T1000 (cell line): ENCODE measurements at regions not wholly inside any gene's neighbourhood (a gene's known extent, or its start where the extent isn't known, plus 50 kb on each side); places are given as distances from the start of the nearest gene placed in this dataset.
"Not testable (repeated sequence)": the region's sequence is repeated elsewhere in the genome, so short reads cannot be mapped to it uniquely, and the experiment has no call there.

Experiments
- DNase-seq: peaks from one replicate; lab custom pipeline; 2025; ENCODE audit warnings: mixed read lengths; lab: John Stamatoyannopoulos, UW

DNA sequence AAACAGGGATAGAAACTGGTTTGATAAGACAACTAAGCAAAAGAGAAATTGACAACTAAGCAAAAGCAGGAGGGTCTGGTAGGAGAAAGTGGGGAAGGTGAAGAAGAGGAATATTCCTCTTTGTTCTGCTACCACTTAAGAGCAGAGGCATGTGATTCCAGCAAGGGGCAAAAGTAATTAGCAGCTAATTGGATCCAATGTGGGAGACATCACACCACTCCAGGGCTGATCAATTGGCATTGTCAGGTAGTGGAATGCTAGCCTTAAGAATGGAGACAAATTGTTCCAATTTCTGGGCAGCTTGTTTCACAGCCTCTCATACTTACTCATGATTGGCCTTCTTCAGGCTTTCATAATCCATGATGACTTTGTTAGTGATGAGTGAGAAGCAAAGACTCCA, 547.1 kb upstream of the GCFC2 start:
- DNase-seq, result no peak

DNA sequence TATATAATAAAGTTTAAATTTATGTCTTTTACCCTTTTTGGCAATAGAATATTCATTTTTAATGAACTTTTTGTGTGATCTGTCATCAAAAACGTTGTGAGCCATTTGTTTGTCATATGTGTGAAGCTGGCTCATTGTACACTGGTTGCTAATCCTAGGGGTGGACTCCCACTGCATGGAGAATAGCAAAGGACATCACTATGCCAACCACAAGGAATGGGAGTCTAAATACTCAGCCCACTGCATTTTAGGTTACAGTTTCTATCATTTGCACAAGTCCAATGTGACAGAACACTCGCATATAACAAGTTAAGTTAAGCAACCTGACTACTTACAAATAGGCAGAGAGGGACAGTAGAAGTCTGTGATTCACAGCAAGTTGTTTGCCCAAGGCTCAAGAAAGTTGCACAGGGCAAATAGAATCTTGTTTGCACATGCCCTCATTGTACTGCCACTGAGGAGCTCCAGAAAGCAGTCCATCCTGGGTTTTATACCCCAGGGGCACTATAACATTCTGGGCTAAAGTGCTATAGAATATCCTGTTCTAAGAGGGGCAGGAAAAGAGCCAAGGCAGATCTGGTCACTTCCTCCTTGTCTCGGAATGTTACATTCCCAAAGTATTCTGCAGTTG, 545.9 kb upstream of the GCFC2 start:
- no peak for DNase-seq

DNA sequence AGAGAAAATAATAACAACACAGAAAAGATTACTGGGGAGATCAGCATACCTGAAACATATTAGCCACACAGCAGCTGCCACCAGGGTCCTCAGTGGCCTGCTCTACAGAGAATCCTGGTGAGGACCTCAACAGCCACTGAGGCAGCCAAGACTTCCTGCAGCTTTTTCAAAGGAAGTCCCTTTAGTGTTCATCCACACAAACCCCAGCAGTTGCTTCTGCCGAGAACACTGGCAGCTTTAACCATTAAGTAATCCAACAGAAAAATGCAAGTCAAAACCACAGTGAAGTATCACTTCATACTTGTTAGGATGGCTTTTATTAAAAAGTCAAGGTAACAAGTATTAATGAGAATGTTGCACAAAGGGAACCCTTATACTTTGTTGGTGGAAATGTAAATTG, 542.0 kb upstream of the GCFC2 start:
- no peak for DNase-seq

DNA sequence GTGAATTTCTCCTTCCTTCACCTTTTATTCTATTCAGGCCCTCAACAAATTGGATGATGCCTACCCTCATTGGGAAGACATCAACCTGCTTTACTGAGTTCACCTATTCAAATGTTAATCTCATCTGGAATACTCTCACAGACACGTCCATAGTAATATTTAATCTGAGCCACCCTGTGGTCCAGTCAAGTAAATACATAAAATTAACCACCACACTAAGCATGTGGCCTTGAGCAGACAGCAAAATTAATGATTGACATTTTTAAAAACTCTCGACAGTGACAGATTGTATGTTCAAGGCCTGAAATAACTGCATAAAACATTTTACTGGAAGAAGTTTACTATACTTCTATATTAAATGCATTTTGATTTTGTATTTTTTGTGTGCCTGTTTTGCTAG, 540.6 kb upstream of the GCFC2 start:
- no peak for DNase-seq

DNA sequence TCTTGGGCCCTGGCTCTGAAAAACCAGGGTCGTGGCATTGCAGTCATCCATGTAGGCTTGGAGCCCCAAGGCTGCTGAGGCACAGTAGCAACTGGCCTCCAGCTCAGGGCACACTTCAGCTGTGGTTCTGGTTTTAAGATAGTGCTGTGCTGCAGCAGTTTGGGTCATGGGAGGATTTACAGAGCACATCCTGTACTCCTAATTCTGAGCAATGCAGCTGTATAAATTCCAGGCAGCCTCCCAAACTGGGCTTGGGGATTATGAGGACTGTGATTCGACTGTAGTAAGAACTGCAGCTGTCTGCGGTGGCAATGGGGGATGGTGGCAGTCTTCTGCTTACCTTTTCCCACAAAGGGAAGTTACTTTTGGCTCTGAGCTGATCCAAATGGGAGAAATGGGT, 536.3 kb upstream of the GCFC2 start:
- no peak for DNase-seq

DNA sequence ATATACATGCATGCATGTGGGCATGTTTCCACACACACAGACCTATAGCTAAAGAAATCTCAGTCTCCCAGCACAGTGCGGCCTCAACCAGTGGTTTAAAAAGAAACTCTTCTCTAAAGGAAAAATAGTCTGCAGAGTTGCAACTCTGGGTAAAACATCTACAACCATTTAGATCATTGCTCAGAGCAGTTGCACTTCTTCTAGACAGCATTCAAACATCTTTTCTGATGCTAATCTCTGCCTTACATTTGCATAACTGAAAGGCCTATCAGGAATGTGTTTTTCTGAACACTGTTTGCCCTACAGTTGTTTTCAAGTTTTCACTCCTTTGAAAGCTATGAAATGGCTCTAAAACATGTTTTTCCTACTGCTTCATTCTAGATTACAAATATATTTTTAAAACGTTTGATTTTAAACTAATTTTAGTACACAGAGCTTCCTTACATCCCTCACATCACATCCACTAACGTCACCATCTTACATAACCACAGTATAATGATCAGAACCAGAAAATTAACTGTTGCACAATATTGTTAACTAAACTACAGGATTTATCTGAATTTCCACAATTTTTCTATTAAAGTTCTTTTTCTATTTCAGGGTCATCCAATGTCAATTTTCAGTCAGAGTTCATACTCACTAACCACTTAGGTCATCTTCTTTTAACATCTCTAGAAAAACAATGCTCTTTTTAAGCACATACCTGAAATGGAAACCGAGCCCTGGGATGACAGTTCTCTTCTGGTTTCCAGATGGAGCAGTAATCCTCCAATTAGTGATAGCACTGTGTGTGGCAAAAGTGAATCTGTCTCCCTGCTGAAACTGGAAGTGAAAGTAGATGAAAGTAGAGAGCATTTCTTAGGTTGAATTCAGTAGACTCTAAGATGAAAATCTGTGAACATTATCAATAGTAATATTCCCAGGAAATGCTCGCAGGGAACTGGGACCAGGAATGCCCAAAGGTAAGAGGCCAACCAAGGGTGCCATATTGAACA, 501.6 kb upstream of the GCFC2 start:
- no peak for DNase-seq

DNA sequence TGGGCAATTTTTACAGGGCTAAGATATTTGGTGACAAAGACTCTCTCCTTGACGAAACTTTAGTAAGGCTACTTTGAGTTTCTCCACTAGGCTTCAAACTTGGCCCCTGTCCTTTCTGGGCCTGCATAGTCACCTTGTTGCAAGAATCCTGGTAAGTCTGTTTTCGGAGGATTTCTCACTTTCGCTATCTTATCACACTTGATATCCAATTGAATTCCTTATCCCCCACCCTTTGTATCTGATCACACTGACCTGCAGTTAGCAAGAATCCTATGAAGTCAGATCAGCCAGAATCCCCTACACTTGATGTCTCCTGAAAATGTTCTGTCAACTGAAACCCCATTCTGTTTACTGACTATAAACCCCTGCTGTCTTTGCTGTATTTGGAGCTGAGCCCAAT, 499.8 kb upstream of the GCFC2 start:
- DNase-seq, result no peak

DNA sequence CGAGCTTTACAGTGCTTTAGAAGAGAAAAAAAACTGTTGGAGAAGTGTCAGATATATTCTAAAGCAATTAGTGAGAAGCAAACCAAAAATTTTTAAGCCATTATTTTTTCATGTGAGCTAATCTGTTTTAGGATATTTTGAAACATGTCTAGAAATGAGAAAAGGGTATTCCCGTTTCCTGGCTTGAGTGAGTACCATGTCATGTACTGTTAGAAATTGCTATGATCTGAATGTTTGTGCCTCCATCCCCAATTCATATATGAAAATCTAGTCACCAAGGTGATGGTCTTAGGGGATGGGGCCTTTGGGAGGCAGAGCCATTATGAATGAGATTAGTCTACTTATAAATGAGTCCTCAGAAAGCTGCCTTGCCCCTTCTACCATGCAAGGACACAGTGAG, 493.3 kb upstream of the GCFC2 start:
- no peak for DNase-seq

DNA sequence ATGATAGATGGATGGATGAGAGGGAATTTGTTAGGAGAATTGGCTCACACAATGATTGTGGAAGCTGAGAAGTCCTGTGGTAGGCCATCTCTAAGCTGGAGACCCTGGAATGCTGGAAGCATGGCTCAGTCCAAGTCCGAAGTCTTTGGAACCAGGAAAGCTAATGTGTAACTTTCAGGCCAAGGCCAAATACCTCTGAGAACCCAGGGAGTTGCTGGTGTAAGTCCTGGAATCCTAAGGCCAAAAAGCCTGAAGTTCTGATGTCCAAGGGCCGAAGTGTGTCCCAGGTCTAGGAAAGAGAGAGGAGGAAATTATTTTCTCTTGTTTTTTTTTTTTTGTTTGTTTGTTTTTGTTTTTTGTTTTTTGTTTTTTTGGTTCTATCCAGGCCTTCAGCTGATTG, 492.2 kb upstream of the GCFC2 start:
- DNase-seq, result no peak

DNA sequence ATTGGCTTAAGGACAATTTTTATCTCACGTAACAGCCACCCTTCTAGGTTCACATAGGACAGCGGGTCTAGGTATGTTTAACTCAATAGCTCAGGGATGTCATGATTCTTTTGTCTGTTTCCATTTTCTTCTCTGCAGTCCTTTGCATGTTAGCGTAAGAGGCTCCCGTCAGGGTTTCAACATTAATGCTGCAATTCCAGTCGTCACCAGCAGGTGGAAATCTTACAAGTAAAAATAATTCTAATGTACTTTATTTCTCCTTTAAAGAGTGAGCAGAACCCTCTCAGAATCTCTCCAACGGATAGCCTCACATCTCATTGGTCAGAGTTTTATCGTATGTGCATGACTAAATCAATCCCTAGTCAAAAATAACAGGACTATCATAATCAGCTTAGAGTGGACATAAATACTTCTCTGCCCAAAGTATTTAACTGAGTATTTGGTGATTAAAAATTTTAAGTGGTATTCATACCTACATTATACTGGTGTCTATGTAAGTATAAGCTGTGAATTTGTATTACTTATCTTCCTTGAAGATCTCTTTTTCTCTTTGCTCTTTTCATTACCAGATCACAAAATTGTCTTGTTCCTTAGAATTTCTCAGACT, 487.2 kb upstream of the GCFC2 start:
- DNase-seq, result no peak

DNA sequence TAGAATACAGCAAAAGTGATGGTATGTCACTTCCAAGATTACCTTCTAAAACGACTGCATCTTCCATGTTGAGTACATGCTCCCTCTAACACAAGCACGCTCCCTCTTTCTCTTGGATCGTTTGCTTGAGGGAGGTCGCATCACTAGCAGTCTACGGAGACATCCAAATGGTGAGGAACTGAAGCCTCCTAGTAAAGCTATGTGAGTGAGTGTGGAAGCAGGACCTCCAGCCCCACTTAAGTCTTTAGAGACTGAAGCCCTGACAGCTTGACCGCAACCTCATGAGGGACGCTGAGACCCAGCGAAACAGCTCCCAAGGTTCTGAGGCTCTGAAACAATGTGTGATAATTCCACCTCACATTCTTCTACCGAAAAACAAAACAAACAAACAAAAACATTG, 486.7 kb upstream of the GCFC2 start:
- DNase-seq, result no peak

DNA sequence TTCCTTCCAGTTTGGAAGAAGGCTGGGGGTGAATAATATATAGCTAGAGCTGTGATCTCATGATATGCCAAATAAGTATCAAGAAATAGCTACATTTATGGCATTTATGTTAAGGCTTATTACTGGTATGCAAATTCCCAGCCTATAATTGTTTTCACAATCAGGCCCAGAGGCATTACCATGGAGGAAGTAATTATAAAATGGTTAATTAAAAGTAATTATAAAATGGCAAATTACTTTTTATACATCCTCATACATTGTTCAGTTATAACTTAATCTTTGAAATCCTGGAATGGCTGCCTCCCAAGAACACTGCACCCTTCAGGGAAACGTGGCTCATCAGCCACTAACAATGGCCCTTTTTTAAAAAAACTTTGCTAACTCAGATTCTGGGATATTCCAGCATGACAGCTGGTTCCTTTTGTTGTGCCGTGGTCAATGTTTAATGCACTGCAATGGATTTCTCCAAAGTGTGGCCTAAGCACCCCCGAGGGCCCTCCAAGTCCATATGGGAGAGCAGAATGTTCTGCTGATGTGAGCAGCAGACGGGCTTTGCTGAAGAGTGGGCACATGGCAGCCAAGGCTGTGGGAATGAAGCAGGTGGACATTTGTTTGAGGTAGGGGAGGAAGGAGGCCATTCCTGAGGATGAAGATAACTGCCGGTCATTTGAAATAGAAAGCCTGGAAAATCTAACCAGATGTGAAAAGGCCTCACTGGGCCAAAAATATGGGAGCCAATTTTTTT, 483.5 kb upstream of the GCFC2 start:
- no peak for DNase-seq

DNA sequence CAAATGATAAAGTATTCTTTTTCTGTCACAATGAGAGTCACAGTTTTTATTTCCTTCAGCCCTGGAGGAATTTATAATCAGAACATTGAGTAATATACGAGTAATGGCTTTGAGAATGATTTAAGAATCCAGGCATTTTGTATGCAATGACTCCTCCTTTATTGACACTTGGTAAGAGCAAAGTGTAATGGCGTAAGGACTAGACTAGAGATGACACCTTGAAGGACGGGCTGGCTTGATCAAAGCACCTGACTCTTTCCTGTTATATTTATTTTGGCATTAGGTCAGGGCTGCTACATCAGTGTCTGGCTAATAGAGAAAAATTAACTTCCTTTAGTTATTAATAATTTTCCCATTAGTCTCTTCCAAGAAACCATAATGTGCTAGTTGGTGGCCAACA, 482.4 kb upstream of the GCFC2 start:
- no peak for DNase-seq

DNA sequence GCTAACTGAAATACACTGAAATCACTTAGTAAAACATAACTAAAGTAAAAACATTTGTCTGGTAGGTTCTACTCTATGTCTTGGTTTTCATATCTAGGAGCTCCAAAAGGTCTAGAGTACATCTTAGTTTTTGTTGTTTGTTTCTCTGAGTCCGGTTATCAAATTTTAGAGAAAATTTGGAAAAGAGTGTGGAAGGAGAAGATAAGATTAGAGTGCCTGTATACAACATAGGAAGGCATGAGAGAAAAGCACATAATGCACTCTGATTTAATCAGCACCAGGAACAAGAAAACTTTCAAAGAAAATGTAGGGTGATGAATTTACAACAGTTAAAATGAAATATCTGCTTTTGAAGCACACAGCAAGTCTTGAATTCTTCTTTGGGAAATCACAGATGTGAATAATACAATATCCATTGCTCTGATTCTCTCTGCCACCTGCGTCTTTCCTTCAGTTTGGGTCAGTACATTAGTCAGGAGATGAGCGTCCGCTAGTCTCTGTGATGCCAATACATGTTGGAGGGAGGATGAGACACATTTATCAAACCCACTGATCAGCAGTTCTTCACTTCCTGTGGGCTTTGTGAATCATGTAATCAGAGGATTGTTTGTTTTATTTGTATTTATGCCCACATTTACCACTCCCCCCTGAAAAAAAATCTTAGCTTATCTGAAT, 477.8 kb upstream of the GCFC2 start:
- no peak for DNase-seq

DNA sequence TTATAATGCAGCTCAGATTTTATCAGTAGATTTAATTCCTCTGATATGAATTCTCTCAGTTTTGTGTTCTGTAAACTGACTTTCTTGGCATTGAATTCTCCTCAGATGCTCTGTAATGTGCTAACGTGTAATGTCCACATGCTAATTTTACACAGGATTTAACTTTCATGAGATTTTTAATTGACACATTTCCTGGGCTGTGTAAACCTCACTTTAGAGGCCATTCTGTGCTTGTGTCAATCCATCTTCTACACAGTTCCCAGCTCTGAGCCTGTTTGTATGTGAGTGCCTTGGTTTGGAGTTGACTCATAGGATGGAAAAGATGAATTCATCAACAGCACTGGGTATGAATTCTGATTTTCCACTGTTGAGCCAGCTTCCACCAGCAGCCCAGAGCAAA, 476.7 kb upstream of the GCFC2 start:
- DNase-seq, result no peak

DNA sequence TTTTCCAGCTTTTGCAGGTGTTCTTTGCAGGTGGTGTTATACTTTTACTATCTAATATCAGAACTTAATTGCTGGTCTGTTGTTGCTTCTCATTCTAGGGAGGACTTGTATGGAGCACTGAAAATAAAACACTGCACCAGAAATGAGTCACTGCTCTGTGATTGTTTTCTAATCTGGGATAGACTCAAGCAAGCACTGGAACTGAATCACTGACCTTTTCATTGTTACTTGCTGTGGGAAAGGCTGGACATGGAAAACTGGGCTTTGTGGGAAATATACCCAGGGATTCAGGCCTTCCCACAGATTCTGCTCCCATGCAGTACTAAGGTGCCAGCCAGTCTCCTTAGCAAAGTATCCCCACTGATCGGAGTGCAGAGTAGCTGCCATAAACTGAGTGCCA, 470.0 kb upstream of the GCFC2 start:
- DNase-seq, result no peak

DNA sequence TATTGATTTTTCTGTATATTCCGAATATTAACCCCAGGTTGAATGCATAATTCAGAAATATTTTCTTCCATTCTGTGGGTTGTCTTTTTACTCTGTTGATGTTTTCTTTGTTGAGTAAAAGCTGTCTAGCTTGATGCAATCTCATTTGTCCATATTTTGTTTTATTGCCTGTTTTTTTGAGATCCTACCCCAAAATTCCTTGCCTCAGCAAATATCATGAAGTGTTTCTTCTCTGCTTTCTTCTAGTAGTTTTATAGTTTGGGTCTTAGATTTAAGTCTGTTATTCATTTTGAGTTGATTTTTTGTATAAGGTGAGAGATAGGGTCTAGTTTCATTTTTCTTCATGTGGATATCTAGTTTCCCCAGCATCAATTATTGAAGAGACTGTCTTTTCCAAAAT, 467.9 kb upstream of the GCFC2 start:
- DNase-seq, result no peak

DNA sequence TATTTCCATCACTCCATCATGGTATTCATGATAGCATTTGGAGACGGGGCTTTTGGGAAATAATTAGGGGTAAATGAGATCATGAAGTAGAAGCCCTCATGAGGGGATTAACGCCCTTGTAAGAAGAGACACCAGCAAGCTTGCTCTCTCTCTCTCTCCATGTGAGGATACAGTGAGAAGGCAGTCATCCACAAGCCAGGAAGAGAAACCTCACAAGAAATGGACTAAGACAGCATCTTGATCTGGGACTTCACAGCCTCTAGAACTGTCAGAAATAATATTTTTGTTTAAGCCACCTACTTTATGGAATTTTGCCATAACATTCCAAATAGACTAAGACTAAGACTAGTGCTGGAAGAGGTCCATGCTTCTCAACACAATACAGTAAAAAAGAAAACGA, 464.6 kb upstream of the GCFC2 start:
- no peak for DNase-seq

DNA sequence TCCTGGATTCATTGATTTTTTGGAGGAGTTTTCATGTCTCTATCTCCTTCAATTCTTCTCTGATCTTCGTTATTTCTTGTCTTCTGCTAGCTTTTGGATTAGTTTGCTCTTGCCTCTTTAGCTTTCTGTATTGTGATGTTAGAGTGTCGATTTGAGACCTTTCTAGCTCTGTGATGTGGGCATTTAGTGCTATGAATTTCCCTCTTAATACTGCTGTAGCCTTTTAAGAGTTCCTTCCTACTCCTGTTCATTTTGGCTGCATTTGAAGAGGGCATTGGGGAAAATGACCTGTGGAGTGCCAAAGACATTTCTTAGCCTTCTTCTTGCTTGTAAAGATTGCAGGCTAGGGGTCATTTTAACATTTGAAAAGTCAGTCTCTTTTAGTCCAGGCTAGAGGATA, 463.8 kb upstream of the GCFC2 start:
- no peak for DNase-seq

DNA sequence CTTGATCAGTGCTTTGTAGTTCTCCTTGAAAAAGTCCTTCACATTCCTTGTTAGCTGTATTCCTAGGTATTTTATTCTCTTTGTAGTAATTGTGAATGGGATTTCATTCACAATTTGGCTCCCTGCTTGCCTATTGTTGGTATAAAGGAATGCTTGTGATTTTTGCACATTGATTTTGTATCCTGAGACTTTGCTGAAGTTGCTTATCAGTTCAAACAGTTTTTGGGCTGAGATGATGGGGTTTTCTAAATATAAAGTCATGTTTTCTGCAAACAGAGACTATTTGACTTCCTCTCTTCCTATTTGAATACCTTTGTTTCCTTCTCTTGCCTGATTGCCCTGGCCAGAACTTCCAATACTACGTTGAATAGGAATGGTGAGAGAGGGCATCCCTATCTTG, 462.5 kb upstream of the GCFC2 start:
- not testable (repeated sequence) for DNase-seq

DNA sequence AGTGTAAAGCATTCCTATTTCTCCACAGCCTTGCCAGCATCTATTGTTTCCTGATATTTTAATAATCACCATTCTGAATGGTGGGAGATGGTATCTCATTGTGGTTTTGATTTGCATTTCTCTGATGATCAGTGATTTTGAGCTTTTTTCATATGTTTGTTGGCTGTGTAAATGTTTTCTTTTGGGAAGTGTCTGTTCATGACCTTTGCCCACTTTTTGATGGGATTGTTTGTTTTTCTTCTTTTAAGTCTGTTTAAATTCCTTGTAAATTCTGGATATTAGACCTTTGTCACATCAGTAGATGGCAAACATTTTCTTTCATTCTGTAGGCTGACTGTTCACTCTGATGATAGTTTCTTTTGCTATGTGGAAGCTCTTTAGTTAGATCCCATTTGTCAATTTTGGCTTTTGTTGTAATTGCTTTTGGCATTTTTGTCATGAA, 461.5 kb upstream of the GCFC2 start:
- not testable (repeated sequence) for DNase-seq

DNA sequence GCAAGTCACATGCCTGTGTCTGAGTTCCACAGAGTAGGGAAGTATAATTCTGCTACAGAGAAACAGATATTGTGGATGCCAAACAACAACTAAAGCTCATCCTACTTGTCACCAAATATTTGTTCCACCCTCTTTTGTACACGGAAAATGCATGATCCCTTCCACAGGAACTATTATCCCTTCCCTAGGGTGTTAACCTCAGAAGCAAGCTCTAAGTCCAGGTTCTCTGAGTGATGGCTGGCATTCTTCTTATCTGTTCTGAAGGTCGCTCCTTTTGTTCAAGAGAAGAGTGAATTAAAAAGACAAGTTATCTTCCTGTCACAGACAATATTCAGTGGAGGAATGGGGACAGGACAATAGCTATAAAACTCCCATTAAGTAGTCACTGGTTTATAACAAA, 460.1 kb upstream of the GCFC2 start:
- DNase-seq, result no peak
